Adipocyte (in vitro differentiated cells): ENCODE measurements at regions not wholly inside any gene's neighbourhood (a gene's known extent, or its start where the extent isn't known, plus 50 kb on each side); places are given as distances from the start of the nearest gene placed in this dataset.
"Not testable (repeated sequence)": the region's sequence is repeated elsewhere in the genome, so short reads cannot be mapped to it uniquely, and the experiment has no call there.

ENCODE experiments used
- DNase-seq: peaks from one replicate; pipeline ENCODE4 v3.0.0-alpha.2; 2015; ENCODE audit warnings: low read depth
- H3K27me3 ChIP-seq: replicated peaks from 2 replicates; pipeline ENCODE4 v1.7.0; 2013; ENCODE audit warnings: mild to moderate bottlenecking, low read length, moderate library complexity; ENCODE audit not compliant: control insufficient read depth, insufficient read depth
- H3K36me3 ChIP-seq: 2 replicates; pipeline ENCODE4 v1.7.0; 2013; ENCODE audit warnings: low read length, mild to moderate bottlenecking, moderate library complexity; ENCODE audit not compliant: control insufficient read depth, insufficient read depth, severe bottlenecking
- H3K4me1 ChIP-seq: 2 replicates; pipeline ENCODE4 v1.7.0; 2013; ENCODE audit warnings: mild to moderate bottlenecking, low read length, moderate library complexity; ENCODE audit not compliant: control insufficient read depth, insufficient read depth
- H3K4me3 ChIP-seq: 2 replicates; pipeline ENCODE4 v1.7.0; 2013; ENCODE audit warnings: mild to moderate bottlenecking, low read length, moderate library complexity
- H3K9ac ChIP-seq: 2 replicates; pipeline ENCODE4 v1.7.0; 2013; ENCODE audit warnings: mild to moderate bottlenecking, low read length, moderate library complexity
- H3K9me3 ChIP-seq: 2 replicates; pipeline ENCODE4 v1.7.0; 2013; ENCODE audit warnings: mild to moderate bottlenecking, low read length, moderate library complexity; ENCODE audit not compliant: control insufficient read depth

DNA sequence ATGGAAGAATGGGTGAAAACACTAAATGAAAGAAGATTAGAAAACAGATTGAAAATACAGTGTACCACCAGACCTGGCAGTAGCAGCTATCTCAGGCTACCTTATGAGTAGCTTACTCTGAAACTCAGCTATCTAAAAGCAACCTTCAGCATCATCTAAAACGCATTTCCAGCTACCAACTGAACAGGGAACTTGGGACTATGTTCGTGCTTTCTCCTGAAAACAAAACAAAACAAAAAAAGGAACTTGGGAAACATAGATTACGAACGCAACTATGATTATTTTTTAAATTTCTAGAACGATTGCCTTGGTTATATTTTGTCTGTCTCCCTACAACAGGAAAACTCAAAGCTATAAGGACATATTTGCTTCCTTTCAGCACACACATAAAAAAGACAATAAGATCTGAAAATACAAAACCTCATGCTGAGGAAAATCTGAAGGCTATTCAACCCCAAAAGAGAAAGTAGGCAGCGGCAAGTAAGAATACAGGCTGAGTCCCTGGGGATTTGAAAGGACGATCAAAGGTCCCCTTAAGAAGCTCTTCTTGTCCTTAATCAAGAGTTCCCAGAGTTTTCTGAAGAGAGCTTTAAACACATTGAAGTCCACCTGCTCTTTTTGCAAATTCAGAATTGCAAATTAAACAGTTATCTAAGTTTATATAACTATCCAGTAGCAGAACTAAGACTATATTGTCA, 53.4 kb downstream of the OR2K2 start:
- DNase-seq: no peak
- H3K9ac ChIP-seq: no peak overlapping the region
- H3K4me3 ChIP-seq: no peak overlapping the region
- no peaks in the 10 kb centered on the region for H3K9me3 ChIP-seq
- H3K27me3 ChIP-seq: no peaks in the 10 kb centered on the region
- no peaks in the 10 kb centered on the region for H3K4me1 ChIP-seq
- no peaks in the 10 kb centered on the region for H3K36me3 ChIP-seq

- no peak overlapping the region for H3K4me3 ChIP-seq
- H3K4me1 ChIP-seq: no peaks in the 10 kb centered on the region
- H3K36me3 ChIP-seq: no peaks in the 10 kb centered on the region
- H3K9ac ChIP-seq: no peak overlapping the region
- H3K9me3 ChIP-seq: no peaks in the 10 kb centered on the region
- no peaks in the 10 kb centered on the region for H3K27me3 ChIP-seq
- DNase-seq: no peak
These were observed 55.3 kb downstream of the OR2K2 start for GRCh38 chr9:111274737-111275136.

- no peak for DNase-seq
- Histone ChIP-seq H3K4me1 (no peaks in the 10 kb centered on the region), H3K9me3 (no peaks in the 10 kb centered on the region)
These were observed 57.4 kb downstream of the OR2K2 start for GRCh38 chr9:111272581-111272980.

DNA sequence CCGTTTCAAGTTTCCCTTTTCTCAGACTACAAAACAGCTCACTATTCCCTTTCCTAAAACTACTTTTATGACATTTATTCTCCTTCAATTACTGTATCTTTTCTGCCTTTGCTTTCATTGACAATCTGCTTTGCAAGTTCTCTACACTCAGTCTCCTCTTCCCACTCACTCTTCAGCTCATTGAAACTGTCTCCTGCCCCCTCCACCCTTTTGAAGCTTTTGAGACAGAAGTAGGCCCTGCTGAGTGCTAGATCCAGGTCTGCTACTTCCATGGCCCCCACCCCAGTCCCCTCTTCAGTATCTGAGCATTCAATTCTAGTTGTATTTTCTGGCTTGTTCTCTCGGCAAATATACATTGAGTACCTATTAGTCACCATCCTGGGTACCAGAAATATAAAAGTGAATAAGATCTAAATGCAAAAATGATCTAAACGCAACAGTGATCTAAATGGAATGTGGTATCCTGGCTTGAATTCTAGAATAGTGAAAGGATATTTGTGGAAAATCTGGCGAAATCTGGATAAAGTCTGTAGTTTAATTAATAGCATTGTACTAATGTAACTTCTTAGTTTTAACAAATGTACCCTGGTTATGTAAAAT, 58.4 kb downstream of the OR2K2 start:
- no peaks in the 10 kb centered on the region for H3K27me3 ChIP-seq
- no peak overlapping the region for H3K9ac ChIP-seq
- H3K36me3 ChIP-seq: no peaks in the 10 kb centered on the region
- H3K4me1 ChIP-seq: no peaks in the 10 kb centered on the region
- no peaks in the 10 kb centered on the region for H3K9me3 ChIP-seq
- no peak overlapping the region for H3K4me3 ChIP-seq
- DNase-seq: peak; percentile 31

More at GRCh38 chr9:111272581-111272980, 57.4 kb downstream of the OR2K2 start:
- Histone ChIP-seq H3K4me3 (no peak overlapping the region), H3K36me3 (no peaks in the 10 kb centered on the region), H3K27me3 (no peaks in the 10 kb centered on the region), H3K9ac (no peak overlapping the region)

DNA sequence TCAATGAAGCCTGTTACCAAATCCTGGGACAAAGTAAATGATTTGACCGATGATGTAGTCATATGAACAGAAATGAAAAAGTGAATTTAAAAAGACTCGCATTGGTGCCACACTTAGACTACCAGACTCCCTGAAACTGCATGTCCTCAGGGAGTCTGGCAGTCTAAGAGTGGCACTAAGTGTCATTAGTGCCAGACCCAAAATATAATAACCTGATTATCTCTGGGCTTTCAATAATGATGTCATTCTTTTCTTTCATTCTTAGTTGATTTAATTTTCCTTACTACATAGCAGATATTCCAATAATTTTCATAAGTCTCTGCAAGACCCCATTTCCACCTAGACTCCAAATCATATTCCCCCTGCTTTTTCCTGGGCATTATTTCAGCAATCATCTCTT, 59.0 kb downstream of the OR2K2 start:
- Histone ChIP-seq H3K27me3 (no peaks in the 10 kb centered on the region), H3K4me3 (no peak overlapping the region), H3K4me1 (no peaks in the 10 kb centered on the region), H3K9ac (no peak overlapping the region), H3K36me3 (no peaks in the 10 kb centered on the region), H3K9me3 (no peaks in the 10 kb centered on the region)
- no peak for DNase-seq

DNA sequence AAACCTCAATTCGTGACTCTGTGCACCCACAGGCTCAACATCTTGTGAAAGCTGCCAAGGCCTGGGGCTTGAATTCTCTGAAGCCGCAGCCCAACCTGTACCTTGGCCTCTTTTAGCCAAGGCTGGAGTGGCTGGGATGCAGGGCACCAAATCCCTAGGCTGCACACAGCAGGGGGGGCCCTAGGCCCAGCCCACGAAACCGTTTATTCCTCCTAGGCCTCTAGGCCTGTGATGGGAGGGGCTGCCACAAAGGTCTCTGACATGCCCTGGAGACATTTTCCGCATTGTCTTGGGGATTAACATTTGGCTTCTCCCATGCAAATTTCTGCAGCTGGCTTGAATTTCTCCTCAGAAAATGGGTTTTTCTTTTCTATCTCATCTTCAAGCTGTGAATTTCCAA, 64.0 kb downstream of the OR2K2 start:
- not testable (repeated sequence) for H3K4me3 ChIP-seq, H3K9ac ChIP-seq, H3K4me1 ChIP-seq, H3K27me3 ChIP-seq, DNase-seq, H3K36me3 ChIP-seq, H3K9me3 ChIP-seq

DNA sequence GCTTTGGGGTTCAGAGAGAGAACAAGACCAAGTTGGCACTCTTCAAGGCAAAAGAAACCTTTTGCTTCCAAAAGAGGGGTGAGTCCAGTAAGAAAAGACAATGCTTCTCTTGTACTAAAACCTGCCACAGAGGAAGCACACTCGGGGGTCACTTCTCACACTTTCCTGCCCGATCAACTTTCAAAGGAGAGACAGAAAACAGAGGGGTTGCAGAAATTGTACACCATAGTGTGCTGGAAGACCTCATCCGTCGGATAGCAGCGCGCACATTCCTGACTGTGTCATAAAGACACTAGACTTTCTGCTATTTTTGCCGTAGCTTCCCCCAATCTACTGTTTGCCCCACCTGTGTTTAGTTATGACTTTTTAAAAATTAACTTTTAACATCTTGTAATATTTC, 66.9 kb downstream of the OR2K2 start:
- Histone ChIP-seq H3K4me3 (no peak overlapping the region), H3K27me3 (no peaks in the 10 kb centered on the region), H3K9me3 (no peaks in the 10 kb centered on the region), H3K4me1 (no peaks in the 10 kb centered on the region), H3K36me3 (no peaks in the 10 kb centered on the region), H3K9ac (no peak overlapping the region)
- no peak for DNase-seq

DNA sequence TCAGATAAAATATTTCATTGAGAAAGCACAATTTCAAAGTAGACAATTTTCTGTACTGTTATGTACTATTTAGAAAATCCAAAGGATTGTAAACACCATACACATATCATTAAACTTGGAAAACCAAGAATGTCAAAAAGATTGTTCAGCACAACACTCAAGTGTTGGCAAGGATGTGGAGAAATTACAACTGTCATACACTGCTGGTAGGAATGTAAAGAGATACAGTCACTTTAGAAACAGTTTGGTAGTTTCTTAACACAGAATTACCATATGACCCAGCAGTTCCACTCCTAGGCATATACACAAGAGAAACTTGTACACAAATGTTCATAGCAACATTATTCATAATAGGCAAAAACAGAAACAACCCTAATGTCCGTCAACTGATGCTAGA, 71.2 kb downstream of the OR2K2 start:
- no peak for DNase-seq
- no peaks in the 10 kb centered on the region for H3K36me3 ChIP-seq
- no peaks in the 10 kb centered on the region for H3K27me3 ChIP-seq
- no peaks in the 10 kb centered on the region for H3K9me3 ChIP-seq
- H3K9ac ChIP-seq: no peak overlapping the region
- H3K4me3 ChIP-seq: no peak overlapping the region
- no peaks in the 10 kb centered on the region for H3K4me1 ChIP-seq

- DNase-seq: no peak
These were observed 71.7 kb downstream of the OR2K2 start for GRCh38 chr9:111258209-111258874.

DNA sequence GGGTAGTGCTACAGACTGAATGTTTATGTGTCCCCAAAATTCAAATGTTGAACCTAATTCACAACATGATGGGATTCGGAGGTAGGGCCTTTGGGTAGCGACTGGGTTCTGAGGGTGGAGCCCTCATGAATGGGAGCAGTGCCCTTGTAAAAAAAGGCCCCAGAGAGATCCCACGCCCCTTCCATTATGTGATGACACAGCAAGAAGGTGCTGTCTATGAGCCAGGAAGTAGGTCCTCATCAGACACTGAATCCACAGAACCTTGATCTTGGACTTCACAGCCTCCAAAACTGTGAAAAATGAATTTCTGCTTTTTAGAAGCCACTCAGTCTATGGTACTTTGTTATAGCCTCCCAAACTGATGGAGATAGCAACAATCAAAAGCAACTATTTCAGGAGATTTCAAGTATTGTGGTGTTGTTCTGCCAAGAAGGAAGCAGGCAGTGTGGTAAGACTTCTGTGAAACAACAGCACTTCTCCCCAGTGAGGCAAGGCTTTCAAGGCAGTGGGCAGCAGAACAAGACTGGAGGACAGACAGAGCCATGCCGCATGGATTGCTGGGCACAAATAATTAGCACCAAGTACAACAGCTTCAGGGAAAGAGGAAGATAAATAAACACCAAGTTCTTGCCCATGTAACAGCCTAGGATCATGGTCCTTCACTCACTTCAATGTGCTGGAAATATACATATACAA, 76.1 kb downstream of the OR2K2 start:
- H3K4me3 ChIP-seq: no peak overlapping the region
- H3K9ac ChIP-seq: no peak overlapping the region
- H3K9me3 ChIP-seq: no peaks in the 10 kb centered on the region
- no peaks in the 10 kb centered on the region for H3K4me1 ChIP-seq
- no peaks in the 10 kb centered on the region for H3K27me3 ChIP-seq
- DNase-seq: no peak
- H3K36me3 ChIP-seq: no peaks in the 10 kb centered on the region

More at GRCh38 chr9:111258209-111258874, 71.7 kb downstream of the OR2K2 start:
- Histone ChIP-seq H3K36me3 (no peaks in the 10 kb centered on the region), H3K9me3 (no peaks in the 10 kb centered on the region), H3K9ac (no peak overlapping the region), H3K4me3 (no peak overlapping the region), H3K27me3 (no peaks in the 10 kb centered on the region), H3K4me1 (no peaks in the 10 kb centered on the region)
